Endodermal cell (in vitro differentiated cells): ENCODE measurements at regions not wholly inside any gene's neighbourhood (a gene's known extent, or its start where the extent isn't known, plus 50 kb on each side); places are given as distances from the start of the nearest gene placed in this dataset.

Experiments used
- DNase-seq: peaks from one replicate; pipeline ENCODE4 v3.0.0-alpha.2; 2017
- H3K27ac ChIP-seq: 2 replicates; pipeline ENCODE4 v1.5.1; 2013; ENCODE audit warnings: mild to moderate bottlenecking, low read depth, low read length, moderate library complexity
- H3K27me3 ChIP-seq: 2 replicates; pipeline ENCODE4 v1.6.1; 2013; ENCODE audit warnings: mild to moderate bottlenecking, low read length, moderate library complexity; ENCODE audit not compliant: insufficient read depth, control insufficient read depth, poor library complexity, severe bottlenecking
- H3K36me3 ChIP-seq: 2 replicates; pipeline ENCODE4 v1.7.0; 2013; ENCODE audit warnings: mild to moderate bottlenecking, low read length, moderate library complexity; ENCODE audit not compliant: control insufficient read depth, insufficient read depth
- H3K4me1 ChIP-seq: one replicate; pipeline ENCODE4 v1.7.0; 2013; ENCODE audit warnings: low read length; ENCODE audit not compliant: control insufficient read depth, insufficient read depth
- H3K4me3 ChIP-seq: 2 replicates; pipeline ENCODE4 v1.5.1; 2013; ENCODE audit warnings: mild to moderate bottlenecking, low read length, moderate library complexity
- H3K9ac ChIP-seq: 2 replicates; pipeline ENCODE4 v1.6.1; 2013; ENCODE audit warnings: mild to moderate bottlenecking, low read length, moderate library complexity; ENCODE audit not compliant: poor library complexity, severe bottlenecking; ENCODE audit errors: extremely low read depth
- H3K9me3 ChIP-seq: 2 replicates; pipeline ENCODE4 v1.6.1; 2013; ENCODE audit warnings: mild to moderate bottlenecking, low read length, moderate library complexity; ENCODE audit not compliant: control insufficient read depth
- H3K27ac Mint-ChIP-seq: 2 replicates; pipeline ENCODE4 v1.8.0; 2020; ENCODE audit warnings: mixed read lengths
- H3K27me3 Mint-ChIP-seq: 2 replicates; pipeline ENCODE4 v1.8.0; 2021; ENCODE audit warnings: mild to moderate bottlenecking, mixed read lengths; ENCODE audit not compliant: insufficient read depth
- H3K36me3 Mint-ChIP-seq: 2 replicates; pipeline ENCODE4 v1.8.0; 2020; ENCODE audit warnings: low read depth, mixed read lengths
- H3K4me1 Mint-ChIP-seq: 2 replicates; pipeline ENCODE4 v1.8.0; 2020; ENCODE audit warnings: mixed read lengths
- H3K4me3 Mint-ChIP-seq: 2 replicates; pipeline ENCODE4 v1.8.0; 2020; ENCODE audit warnings: mild to moderate bottlenecking, moderate library complexity, mixed read lengths
- H3K9me3 Mint-ChIP-seq: 2 replicates; pipeline ENCODE4 v1.8.0; 2020; ENCODE audit warnings: mild to moderate bottlenecking, mixed read lengths
- CTCF ChIP-seq: fragments of 200-600 bp; sonication (generic); conservative IDR thresholded peaks from 2 replicates; pipeline ENCODE4 v1.5.0; 2021; ENCODE audit warnings: antibody characterized with exemption, mild to moderate bottlenecking
- WGBS, 2 experiments: methylation state at CpG; one replicate each; pipeline versions ENCODE4 v1.1.5 to v1.1.7; 2013; ENCODE audit warnings: missing lambda C conversion rate in 2 of 2, mixed read lengths in 1 of 2; ENCODE audit not compliant: insufficient coverage in 1 of 2, insufficient read length in 1 of 2; 5-methylcytosine and 5-hydroxymethylcytosine counted together

- H3K27ac Mint-ChIP-seq, result no peak overlapping the region
- H3K4me1 Mint-ChIP-seq, result peaks cover 6% of the 10 kb centered on the region
- H3K9me3 ChIP-seq, result no peaks in the 10 kb centered on the region
- no peaks in the 10 kb centered on the region for H3K27me3 ChIP-seq
- H3K27me3 Mint-ChIP-seq, result peaks cover 4% of the 10 kb centered on the region
- H3K36me3 ChIP-seq, result no peaks in the 10 kb centered on the region
- no peak overlapping the region for H3K9ac ChIP-seq
- no peak for TF ChIP-seq CTCF
- H3K27ac ChIP-seq, result no peak overlapping the region
- H3K4me3 Mint-ChIP-seq, result no peak overlapping the region
- DNase-seq, result no peak
- 59 to 65% methylated on average over 5 to 7 of the region's 7 CpGs for WGBS, 2 experiments
- no peak overlapping the region for H3K4me3 ChIP-seq
- no peaks in the 10 kb centered on the region for H3K9me3 Mint-ChIP-seq
- H3K4me1 ChIP-seq, result no peaks in the 10 kb centered on the region
- no peaks in the 10 kb centered on the region for H3K36me3 Mint-ChIP-seq
Observed at GRCh38 chr15:52879904-52880303, 89.8 kb upstream of the ONECUT1 start.

GRCh38 chr15:52879145-52879544 is 89.0 kb upstream of the ONECUT1 start:
- Mint-ChIP-seq H3K36me3 (no peaks in the 10 kb centered on the region), H3K27me3 (no peaks in the 10 kb centered on the region), H3K4me3 (no peak overlapping the region), H3K9me3 (no peaks in the 10 kb centered on the region), H3K27ac (no peak overlapping the region), H3K4me1 (peaks cover 6% of the 10 kb centered on the region)
- Histone ChIP-seq H3K9ac (no peak overlapping the region), H3K9me3 (no peaks in the 10 kb centered on the region), H3K36me3 (no peaks in the 10 kb centered on the region), H3K27ac (no peak overlapping the region), H3K4me3 (no peak overlapping the region), H3K27me3 (no peaks in the 10 kb centered on the region), H3K4me1 (no peaks in the 10 kb centered on the region)
- no peak for TF ChIP-seq CTCF
- no peak for DNase-seq
- WGBS, 2 experiments, result 67 to 83% methylated on average over 1 to 4 of the region's 4 CpGs

GRCh38 chr15:52876991-52877663 is 87.0 kb upstream of the ONECUT1 start:
- H3K4me3 Mint-ChIP-seq, result no peak overlapping the region
- no peak for TF ChIP-seq CTCF
- H3K27ac Mint-ChIP-seq, result no peak overlapping the region

More at GRCh38 chr15:52876991-52877663, 87.0 kb upstream of the ONECUT1 start:
- Histone ChIP-seq H3K36me3 (no peaks in the 10 kb centered on the region), H3K27ac (no peak overlapping the region), H3K4me3 (no peak overlapping the region), H3K9me3 (no peaks in the 10 kb centered on the region), H3K27me3 (no peaks in the 10 kb centered on the region), H3K9ac (no peak overlapping the region), H3K4me1 (no peaks in the 10 kb centered on the region)
- no peak for DNase-seq
- H3K9me3 Mint-ChIP-seq, result no peaks in the 10 kb centered on the region
- no peaks in the 10 kb centered on the region for H3K36me3 Mint-ChIP-seq
- H3K27me3 Mint-ChIP-seq, result no peaks in the 10 kb centered on the region
- 77 to 91% methylated on average over 3 to 5 of the region's 5 CpGs for WGBS, 2 experiments
- H3K4me1 Mint-ChIP-seq, result peaks cover 14% of the 10 kb centered on the region
